PFSK-1 (cell line): ENCODE measurements at regions not wholly inside any gene's neighbourhood (a gene's known extent, or its start where the extent isn't known, plus 50 kb on each side); places are given as distances from the start of the nearest gene placed in this dataset.

Experiments used
- FOXP2 ChIP-seq: optimal IDR thresholded peaks from 2 replicates; pipeline ENCODE3; 2011; ENCODE audit warnings: borderline replicate concordance, control low read depth, inconsistent platforms; ENCODE audit not compliant: insufficient read depth; ENCODE audit errors: extremely low read length, extremely low read depth
- POLR2AphosphoS5 ChIP-seq: IDR thresholded peaks from 2 replicates; pipeline ENCODE4 v1.6.1; 2012; ENCODE audit warnings: low read depth, mild to moderate bottlenecking, control low read depth, low read length, moderate library complexity
- REST ChIP-seq, 2 experiments: IDR thresholded peaks; 2 replicates each; pipeline versions ENCODE4 v1.6.1 to v1.8.0; 2011 to 2012; ENCODE audit warnings: low read depth in 2 of 2, low read length in 2 of 2, control low read depth in 1 of 2, inconsistent platforms in 1 of 2, mild to moderate bottlenecking in 1 of 2, moderate library complexity in 1 of 2; ENCODE audit not compliant: insufficient read depth in 1 of 2
- SIN3A ChIP-seq: IDR thresholded peaks from 2 replicates; pipeline ENCODE4 v1.6.1; 2012; ENCODE audit warnings: mild to moderate bottlenecking, low read length, moderate library complexity, borderline replicate concordance; ENCODE audit not compliant: insufficient read depth
- TAF1 ChIP-seq: IDR thresholded peaks from 2 replicates; pipeline ENCODE4 v1.6.1; 2012; ENCODE audit warnings: low read length, control low read depth, borderline replicate concordance; ENCODE audit not compliant: insufficient read depth

- TF ChIP-seq REST (IDR thresholded peaks at IDR 0.05; ENCODE audit: insufficient read depth in 1 of 2, low read depth in 2 of 2, low read length in 2 of 2) (no peak), POLR2AphosphoS5 (no peak), SIN3A (no peak), FOXP2 (no peak), TAF1 (no peak)
Measured at GRCh38 chr13:109885235-109885634, 98.9 kb upstream of the IRS2 start.

- no peak for TF ChIP-seq REST (IDR thresholded peaks at IDR 0.05; ENCODE audit: insufficient read depth in 1 of 2, low read depth in 2 of 2, low read length in 2 of 2)
- TF ChIP-seq POLR2AphosphoS5 = no peak
- no peak for TF ChIP-seq SIN3A
- TF ChIP-seq FOXP2 = no peak
- no peak for TF ChIP-seq TAF1
Measured at GRCh38 chr13:109884462-109884861, 98.1 kb upstream of the IRS2 start.

- TF ChIP-seq POLR2AphosphoS5 (no peak), REST (IDR thresholded peaks at IDR 0.05; ENCODE audit: insufficient read depth in 1 of 2, low read depth in 2 of 2, low read length in 2 of 2) (no peak), TAF1 (no peak), SIN3A (no peak), FOXP2 (no peak)
Measured at GRCh38 chr13:109883181-109884180, 97.1 kb upstream of the IRS2 start.

GRCh38 chr13:109881961-109882558 is 95.7 kb upstream of the IRS2 start:
- TF ChIP-seq REST (IDR thresholded peaks at IDR 0.05; ENCODE audit: insufficient read depth in 1 of 2, low read depth in 2 of 2, low read length in 2 of 2) (no peak), SIN3A (no peak), FOXP2 (no peak), TAF1 (no peak), POLR2AphosphoS5 (no peak)
